Fibroblast of skin of right quadriceps (primary cell): ENCODE measurements at regions not wholly inside any gene's neighbourhood (a gene's known extent, or its start where the extent isn't known, plus 50 kb on each side); places are given as distances from the start of the nearest gene placed in this dataset.

Source experiments
- DNase-seq: peaks from one replicate; pipeline ENCODE4 v3.0.0-alpha.2; 2013

DNA sequence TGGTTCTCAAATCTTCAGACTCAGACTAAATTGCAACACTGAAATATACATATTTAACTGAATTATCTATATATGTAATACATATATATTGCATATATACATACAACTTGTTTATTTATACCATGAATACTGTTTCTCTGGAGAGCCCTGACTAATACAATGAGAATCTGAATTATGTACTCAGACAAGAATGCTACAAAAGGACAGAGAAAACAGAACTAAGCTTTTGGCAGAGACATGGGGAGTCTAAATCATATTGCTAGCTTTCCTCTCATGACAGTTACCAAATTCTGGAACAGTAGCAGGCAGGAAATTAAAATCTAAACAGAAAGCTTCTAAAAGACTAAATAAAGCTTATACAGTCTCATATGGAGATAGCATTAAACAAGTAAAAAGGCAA lies 142.4 kb upstream of the KCNMB2 start:
- DNase-seq: peak; percentile 95

DNA sequence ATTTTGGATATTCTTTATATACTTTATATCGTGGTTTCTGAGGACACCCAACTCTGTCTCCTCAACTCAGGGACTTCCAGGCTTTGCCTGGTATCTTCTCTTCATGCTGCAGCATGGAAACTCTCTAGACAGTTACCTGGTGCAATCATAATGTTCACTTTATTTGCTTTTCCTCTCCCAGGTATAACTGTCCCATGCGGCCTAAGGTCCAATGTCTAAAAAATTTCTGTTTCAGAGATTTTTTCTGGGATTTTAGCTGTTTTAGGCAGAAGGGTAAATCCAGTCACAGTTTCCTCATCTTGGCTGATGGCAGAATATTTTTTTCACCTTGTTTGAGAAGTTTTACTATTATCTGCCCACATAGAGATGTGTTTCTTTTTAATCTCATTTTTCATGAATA lies 139.9 kb upstream of the KCNMB2 start:
- no peak for DNase-seq

DNA sequence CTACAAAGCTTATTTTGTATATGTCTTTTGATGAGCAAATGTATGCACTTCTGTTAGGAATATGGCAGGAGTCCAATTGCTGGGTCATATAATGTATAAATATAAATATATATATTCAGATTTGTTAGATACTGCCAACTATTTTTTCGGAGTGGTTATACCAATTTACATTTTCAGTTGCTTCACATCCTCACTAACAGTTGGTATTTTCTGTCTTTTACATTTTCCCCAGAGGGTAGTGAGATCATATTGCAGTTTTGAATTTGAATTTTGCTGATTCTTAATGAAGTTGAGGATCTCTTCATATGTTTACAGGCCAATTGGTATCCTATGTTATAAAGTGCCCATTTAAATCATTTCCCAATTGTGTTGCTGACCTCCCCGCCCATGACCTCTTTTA lies 139.0 kb upstream of the KCNMB2 start:
- no peak for DNase-seq

DNA sequence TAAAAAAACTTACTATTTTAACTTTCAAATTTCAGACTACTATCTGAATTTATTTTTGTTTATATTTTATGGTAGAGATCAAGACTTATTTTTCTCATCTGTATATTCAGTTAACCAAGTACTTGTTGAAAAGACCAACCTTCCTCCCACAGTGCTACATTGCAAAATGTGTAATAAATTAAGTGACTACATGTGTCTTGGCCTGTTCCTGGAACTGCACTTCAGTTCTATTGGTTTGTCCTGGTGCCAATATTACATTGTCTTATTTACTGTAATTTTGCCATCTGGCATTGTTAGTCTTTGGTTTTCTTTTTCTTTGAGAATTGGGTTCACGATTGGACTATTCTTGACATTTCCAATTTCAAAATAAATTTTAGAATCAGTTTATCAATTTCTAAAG lies 138.4 kb upstream of the KCNMB2 start:
- DNase-seq: peak; percentile 41

DNA sequence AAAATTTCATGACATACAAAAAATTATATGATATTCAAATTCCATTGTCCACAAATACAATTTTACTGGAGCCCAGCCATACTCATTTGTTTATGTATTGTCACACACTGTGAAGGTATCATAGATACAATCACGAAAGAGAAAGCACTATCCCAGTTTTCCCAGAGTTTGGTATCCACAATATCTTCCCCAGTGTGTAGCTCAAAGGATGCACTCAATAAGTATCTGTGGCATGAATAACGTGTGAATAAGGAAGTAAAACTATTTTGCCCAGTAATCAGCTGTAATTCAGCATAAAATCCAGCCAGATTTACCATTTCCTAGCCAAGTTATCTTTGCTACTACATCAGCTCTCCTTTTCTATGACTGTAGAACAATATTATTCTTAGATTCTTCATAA lies 131.3 kb upstream of the KCNMB2 start:
- DNase-seq: no peak

DNA sequence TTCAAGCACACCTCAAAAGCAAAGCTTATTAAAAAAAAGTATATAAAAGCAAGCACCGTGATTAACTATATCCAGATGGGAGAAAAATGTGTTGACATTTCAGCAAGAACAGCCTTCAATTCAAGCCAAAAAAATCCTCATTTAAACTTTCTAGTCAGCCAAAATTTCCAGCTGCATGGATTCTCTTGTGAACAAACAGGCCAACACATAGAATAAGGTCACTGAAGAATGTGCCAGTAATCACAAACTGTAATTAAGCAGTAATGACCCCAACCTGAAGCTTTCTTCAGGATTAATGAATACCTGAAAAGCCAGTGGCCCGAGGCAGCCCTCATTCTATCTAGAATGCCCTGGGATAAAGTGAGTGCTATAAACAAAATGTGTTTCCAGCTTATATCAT lies 130.7 kb upstream of the KCNMB2 start:
- peak; percentile 59 for DNase-seq

DNA sequence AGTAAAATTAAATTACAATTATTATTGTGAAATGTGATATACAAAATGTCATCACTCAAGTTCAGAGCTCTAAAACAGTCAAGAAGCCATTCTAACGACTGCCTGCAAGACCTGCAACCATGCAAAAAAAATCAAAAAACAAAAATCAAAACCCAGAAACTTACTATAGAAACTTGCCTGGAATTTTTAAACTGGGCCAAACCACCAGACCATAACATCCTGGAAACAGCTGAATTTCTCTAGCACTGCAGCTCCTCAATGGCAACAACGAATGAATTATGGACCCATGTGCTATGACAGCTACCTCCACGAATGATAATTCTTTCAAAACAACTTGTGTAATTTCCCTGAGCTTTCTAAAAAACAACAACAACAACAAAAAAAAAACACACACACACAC lies 130.0 kb upstream of the KCNMB2 start:
- peak; percentile 70 for DNase-seq

DNA sequence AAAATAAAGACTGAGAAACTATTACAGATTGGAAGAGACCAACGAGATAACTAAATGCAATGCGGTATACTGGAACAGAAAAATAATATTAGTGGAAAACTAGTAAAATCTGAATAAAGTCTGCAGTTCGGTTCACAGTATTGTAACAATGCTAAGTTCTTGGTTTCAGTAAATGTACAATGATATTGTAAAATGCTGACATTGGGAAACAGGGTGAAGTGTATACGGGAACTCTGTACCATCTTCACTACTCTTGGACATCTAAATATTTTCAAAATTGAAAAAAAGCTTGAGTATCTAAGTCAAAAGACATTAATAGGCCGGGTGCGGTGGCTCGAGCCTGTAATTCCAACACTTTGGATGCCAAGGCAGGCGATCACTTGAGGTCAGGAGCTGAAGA lies 120.9 kb upstream of the KCNMB2 start:
- no peak for DNase-seq

DNA sequence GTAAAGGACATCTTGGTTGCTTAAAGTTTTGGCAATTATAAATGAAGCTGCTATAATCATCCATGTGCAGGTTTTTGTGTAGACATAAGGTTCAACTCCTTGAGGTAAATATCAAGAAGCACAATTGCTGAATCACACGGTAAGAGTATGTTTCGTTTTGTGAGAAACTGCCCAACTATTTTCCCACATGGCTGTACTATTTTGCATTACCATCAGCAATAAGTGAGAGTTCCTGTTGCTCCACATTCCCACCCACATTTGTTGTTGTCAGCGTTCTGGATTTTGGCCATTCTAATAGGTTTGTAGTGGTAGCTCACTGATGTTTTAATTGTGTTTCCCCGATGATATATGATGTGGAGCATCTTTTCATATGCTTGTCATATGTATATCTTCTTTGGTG lies 118.5 kb upstream of the KCNMB2 start:
- no peak for DNase-seq

DNA sequence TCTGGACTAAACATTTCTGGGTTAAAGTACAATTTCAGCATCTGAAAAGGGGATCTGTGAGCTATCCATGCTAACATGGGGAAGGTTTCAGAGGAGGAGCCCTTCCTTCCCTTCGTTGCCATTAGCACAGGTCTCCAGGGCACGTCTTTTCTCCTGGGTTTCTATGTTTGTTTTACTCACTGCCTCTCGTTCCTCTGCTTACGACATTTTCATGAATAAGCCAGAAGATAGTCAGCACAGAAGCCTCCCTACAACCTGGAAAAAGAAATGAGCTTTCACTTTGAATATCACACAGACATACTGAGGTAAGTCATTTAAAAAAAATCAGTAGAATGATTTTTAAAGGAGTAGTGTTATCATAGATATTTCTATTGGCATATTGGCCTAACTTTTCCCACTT lies 117.2 kb upstream of the KCNMB2 start:
- no peak for DNase-seq

DNA sequence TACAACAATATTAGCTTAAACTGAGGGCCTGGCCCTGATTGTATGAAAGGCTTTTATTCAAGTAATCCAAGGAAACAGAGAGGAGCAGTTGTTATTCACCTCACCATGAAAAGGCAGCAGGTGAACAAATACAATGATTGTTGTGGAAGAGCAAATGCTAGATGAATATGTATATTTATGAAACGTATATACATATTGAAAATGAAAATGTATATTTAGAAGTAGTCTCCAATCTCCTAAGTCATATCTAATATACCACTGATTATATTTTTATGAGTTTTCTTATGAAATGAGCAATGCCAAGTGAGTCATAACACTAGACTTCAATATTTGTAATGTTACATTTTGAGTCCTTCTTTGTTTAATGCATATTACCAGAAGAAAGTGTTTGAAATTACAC lies 116.2 kb upstream of the KCNMB2 start:
- no peak for DNase-seq

DNA sequence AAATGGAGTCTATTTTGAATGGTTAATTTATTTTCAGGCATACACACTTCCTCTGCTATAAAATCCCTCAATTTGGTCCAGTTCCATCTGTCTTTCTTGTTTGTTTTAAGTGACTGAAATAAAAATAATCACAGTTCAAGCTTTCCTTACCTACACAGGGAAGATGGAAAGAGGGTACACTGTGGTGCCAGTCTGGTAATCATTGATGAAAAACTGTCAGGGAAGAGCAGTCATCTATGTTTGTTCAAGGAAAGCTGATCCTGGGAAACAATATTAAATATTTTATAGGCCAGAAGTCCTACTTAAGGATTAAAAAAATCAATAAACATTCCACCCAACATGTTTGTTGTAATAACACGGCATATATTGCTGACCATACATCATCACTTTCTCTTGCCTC lies 115.2 kb upstream of the KCNMB2 start:
- DNase-seq: no peak

DNA sequence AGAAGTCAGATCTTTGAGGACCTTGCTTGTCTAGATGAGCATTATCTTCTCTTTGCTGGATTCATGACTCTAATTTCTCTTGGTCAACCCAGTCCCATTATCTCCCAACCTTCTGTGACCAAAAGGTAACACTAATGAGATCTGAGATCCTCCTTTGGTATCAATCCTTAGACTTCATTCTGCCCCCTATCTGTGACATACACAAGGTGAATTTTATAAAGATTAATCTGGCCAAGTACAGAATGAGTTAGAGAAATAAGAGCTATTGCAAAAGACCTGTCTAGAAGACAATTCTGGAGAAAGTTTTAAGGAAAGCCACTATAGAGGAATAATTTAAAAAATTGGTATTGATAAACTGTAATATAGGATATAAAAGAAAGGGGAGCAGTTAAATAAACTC lies 113.8 kb upstream of the KCNMB2 start:
- no peak for DNase-seq

DNA sequence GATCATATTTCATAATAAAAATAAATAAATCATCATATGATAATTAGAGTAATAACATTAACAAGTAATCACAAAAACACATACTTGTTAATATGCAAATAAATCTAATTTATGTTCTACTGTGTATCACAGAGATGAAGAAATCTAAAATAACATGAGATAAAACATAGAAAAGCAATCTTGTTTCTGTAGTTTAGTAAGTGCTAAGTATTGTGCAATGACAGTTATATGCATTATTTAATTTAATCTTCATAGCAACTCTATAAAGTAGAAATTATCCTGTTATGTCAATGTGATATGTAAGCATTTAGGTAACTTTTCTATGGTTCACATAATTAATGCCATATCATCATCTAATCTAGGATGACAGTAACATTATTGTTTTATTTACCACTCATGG lies 108.2 kb upstream of the KCNMB2 start:
- no peak for DNase-seq

DNA sequence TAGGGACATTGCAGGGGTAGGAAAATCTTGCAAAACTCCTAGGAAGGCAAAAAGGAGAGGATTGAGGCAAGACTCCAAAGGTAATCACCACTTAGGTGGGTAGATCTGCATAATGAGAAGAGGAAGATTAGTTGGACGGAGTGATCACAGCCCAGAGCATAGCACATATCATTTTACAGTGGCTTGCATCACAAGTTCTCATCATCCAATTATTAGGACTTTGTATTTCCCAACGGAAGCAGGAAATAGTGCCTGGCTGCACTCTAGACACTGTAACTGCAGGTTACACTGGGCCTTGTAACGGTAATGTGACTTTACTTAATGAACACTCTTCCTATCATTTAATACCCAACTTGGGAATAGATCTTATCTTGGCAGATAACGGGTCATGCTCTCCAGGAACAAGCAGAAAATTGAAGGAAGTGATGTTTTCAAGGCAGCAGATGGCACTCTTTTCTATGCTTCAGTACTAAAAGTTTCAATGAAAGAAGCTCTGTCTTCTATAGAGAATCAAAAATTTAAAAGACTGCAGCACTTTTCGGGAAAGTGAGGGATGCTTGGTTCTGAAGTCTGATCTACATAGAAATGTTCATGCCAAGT lies 101.9 kb upstream of the KCNMB2 start:
- no peak for DNase-seq

DNA sequence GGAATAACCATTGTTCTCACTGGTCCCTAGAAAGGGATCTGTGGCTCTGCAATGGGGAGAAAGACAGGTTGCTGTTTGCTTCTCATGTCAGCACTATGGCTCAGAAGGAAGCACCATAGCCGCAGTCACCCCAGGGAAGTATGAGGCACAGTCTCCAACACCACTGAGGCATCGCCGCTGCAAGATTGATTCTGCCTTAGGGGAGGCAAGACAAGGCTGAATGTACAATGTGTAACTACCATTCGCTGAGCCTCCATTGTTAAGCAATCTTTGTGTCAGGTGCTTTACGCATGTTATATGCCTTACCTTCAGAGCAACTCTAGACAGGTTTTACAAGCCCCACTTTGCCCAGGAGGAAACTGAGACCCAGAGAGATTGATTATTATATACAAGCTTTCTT lies 100.7 kb upstream of the KCNMB2 start:
- DNase-seq: no peak

DNA sequence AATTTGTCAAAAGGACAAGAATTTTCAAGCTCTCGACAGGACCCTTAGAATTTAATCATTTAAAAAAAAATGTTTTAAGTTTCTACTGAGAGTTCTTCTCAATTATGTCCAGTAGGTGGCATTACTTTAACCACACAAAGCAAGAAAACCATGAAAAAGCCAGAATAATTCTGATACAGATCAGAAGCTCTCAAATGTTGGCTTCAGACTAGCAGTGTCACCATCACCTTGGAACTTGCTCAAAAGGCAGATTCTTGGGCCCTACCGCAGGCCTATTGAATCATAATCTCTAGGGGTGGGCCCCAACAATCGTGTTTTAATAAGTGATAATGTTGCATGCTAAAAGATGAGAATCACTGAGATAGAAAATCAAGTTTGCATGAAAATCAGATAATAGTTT lies 99.5 kb upstream of the KCNMB2 start:
- DNase-seq: peak; percentile 51

DNA sequence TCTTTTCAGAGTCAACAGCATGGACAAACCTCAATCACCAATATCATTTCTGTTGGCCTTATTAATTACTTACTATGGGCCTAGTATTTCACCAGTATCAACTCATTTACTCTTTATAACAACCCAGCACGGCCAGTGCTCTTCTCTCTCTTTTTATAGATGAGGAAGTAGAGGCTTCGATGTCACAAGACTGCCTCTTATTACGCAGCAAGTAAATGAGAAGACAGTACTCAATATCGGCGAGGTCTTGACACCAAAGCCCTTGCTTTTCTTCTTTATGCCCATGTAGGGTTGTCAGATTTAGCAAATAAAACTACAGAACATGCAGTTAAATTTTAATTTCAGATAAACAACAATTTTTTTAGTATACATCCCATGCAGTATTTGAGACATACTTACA lies 99.0 kb upstream of the KCNMB2 start:
- DNase-seq: no peak

DNA sequence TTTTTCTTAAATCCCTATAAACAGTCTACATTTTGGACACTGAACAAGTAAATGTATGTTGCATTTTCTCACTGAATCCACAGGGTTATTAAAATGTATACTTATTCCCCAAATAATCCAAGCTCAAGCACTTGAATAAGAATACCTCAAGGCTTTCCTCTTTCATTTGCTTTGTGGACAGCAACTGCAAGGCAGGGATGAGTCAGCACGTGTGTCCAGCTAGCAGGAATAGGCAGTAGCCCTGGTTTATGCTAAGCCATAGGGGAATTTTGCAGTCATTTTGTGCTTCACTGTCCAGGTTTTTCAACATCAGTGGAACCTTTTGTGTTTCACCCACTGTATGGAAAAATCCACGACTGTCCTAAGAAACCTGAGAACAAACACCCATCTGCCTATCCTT lies 96.7 kb upstream of the KCNMB2 start:
- peak; percentile 51 for DNase-seq

DNA sequence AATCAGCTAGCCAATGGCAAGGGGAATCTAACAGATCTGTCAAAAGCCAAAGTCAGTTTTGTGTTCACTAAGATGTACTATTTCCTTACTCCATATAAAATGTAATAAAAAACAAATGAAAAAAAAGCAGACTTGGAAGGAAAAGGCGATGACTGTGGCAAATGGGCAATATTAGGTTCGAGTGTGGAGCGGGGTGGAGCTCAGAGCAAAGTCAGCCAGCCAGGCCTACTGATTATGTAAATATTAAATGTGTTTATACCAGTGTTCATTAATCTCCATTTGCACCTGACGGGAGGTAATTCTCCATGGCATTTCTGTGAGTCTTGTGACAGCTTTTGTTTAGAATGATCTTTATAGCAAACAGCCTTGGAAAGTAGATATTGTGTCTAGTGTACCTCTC lies 96.2 kb upstream of the KCNMB2 start:
- DNase-seq: no peak

DNA sequence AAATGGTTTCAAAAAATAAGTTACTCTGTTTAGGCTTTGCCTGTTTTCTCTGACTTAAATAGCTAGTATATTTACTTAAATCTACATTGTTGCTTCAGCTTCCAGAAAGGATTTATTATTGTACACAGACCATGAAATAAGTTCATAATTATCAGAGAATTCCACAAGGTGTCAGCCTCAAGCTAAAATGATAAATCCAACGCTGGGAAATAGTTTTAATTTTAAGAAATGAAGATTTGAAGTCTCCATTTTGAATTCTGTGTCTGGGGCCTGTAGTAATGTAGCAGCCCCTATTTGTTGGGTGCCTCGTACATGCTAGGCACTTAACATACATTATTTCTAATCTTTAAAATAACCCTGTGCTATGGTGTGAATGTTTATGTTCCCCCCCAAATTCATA lies 92.6 kb upstream of the KCNMB2 start:
- peak; percentile 8 for DNase-seq

DNA sequence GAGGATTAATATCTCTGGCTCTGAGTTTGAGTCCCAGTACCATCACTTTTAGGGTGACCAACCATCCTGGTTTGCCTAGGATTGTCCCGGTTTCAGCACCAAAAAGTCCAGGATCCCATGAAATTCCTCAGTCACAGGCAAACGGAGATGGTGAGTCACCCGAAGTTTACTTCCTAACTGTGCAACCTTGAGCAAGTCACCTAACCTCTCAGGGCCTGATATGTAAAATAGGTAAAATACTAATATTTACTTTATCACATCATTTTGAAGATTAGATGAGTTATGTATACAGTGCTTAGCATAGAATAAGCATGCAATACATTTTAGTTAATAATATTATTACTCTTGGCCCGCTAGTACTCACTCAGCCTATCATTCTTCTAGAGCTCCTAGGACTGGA lies 91.1 kb upstream of the KCNMB2 start:
- DNase-seq: no peak

DNA sequence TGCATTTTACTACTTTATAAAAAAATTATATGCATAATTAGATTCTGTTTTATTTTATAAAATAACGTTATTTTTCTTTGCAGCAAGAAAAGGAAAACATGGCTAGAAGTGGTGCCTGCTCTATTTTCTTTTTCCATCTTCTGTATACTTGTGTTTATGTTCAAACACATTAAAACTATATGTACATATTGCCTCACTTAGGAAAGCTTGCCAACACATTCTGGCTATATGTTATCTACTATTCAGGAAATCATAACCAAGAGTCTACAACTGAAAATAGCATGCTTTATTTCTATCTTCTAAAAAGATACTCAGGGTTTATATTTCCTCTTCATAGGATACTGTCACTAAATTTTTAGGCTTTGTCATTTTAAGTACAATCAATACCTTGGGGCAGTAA lies 90.2 kb upstream of the KCNMB2 start:
- no peak for DNase-seq

DNA sequence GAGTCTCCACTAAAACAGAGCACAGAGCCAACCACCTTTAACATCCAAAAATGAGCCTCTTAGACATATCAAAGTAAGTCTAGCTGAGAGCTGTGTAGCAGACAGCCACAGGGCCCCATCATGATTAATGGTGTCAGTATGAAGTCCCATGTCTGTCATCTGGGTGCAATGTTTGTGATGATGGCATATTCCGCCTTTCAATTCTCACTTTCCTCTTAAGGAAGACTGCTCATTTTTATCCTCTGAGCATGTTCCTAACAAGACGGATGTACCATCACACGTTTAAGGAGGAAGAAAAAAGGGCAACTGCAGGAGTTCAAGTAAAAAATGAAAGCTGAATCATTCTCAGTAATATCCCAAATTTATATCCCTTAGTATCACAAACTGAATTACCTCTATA lies 85.8 kb upstream of the KCNMB2 start:
- DNase-seq: no peak

DNA sequence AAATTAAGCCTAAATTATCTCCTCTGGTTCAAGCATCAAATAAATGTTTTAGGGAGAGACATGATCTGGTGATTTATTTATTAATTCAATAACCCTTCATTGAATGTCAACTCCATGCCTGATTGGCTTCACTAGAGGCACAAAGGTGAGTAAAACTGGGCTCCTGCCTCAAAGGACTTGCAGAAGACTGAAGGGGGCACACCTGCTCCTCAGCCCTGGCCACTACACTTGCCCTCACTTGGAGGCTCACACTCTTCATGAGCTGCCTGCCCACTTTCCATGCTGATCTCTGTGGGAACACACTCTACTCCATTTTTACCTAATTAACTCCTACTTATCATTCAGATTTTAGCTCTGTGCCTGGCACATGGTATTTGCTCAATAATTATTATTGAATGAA lies 84.4 kb upstream of the KCNMB2 start:
- DNase-seq: no peak

DNA sequence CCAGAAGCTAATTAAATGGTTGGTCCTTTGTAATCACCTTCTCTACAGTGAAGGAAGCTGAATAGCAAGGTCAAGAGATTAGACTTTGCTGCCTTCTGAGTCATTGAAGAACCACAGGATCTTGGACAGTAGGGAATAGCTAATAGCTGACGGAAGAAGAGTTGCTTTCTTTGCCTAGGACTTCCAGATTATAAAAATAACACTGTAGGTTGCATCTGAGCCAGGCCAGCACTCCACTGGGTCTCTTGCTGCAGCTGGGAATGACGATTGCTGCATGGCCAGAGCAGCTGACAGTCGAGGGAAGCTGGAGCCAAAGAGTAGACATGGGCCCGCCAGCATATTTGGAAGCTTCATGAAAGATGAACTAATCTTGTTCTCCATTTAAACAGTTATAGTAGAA lies 81.5 kb upstream of the KCNMB2 start:
- peak; percentile 33 for DNase-seq
